GM12878 (cell line): ENCODE measurements at regions not wholly inside any gene's neighbourhood (a gene's known extent, or its start where the extent isn't known, plus 50 kb on each side); places are given as distances from the start of the nearest gene placed in this dataset.

Experiments
- ATAC-seq: fragments of 200-7000 bp; cut with Tn5 transposase; 3 replicates; pipeline ENCODE4 v1.9.1; 2020; ENCODE audit warnings: mild to moderate bottlenecking, moderate library complexity
- BruUV-seq: library from RNA; stranded (reverse); fragments of 400-500 nt; replicated peaks from 2 replicates; lab custom pipeline; 2021; lab: Mats Ljungman, UMichigan
- CTCF ChIA-PET: fragments of 300-600 bp; sonication (Branson Sonifier 250); formaldehyde crosslinking; extraction: SDS; loops from one replicate; lab custom pipeline; 2021; ENCODE audit warnings: inconsistent platforms; lab: Yijun Ruan, JAX
- POLR2A ChIA-PET: fragments of 350-600 bp; formaldehyde crosslinking; extraction: SDS; loops from one replicate; lab custom pipeline; 2021; ENCODE audit warnings: inconsistent platforms; lab: Charles Lee
- RAD21 ChIA-PET: fragments of 300-600 bp; sonication (Branson Sonifier 250); formaldehyde crosslinking; loops from one replicate; lab custom pipeline; 2023; ENCODE audit warnings: antibody characterized with exemption; ENCODE audit not compliant: unreplicated experiment; lab: Charles Lee
- SMC1A ChIA-PET: fragments of 300-600 bp; sonication (Branson Sonifier 250); formaldehyde crosslinking; loops from one replicate; lab custom pipeline; 2023; ENCODE audit not compliant: unreplicated experiment, uncharacterized antibody; lab: Charles Lee
- DNase-seq: peaks from one replicate; pipeline ENCODE4 v3.0.0-alpha.2; 2011; ENCODE audit warnings: low read depth, low spot score
- FAIRE-seq: peaks from 3 replicates; lab custom pipeline; 2011; peaks lifted over from hg19 to GRCh38; lab: Jason Lieb, UNC
- H2AFZ ChIP-seq: 2 replicates; pipeline ENCODE4 v1.6.0; 2011; ENCODE audit warnings: low read depth, low read length, control low read depth; ENCODE audit not compliant: control insufficient read depth
- H3K27ac ChIP-seq: 2 replicates; pipeline ENCODE4 v1.5.1; 2011; ENCODE audit warnings: control low read depth; ENCODE audit not compliant: control insufficient read depth, insufficient read depth
- H3K27me3 ChIP-seq, 2 experiments: replicated peaks in 1 of 2; 2 replicates each; pipeline versions ENCODE4 v1.6.0 to v1.6.1; 2011; ENCODE audit warnings: low read length in 1 of 2; ENCODE audit not compliant: control insufficient read depth in 2 of 2, insufficient read depth in 2 of 2
- H3K36me3 ChIP-seq, 2 experiments: 2 replicates each; pipeline ENCODE4 v1.5.1; 2011; ENCODE audit warnings: low read length in 1 of 2; ENCODE audit not compliant: control insufficient read depth in 2 of 2, insufficient read depth in 2 of 2
- H3K4me1 ChIP-seq: 2 replicates; pipeline ENCODE4 v1.6.1; 2011; ENCODE audit warnings: mild to moderate bottlenecking, low read length, moderate library complexity, mixed read lengths; ENCODE audit not compliant: control insufficient read depth, insufficient read depth
- H3K4me2 ChIP-seq: 2 replicates; pipeline ENCODE4 v1.6.0; 2011; ENCODE audit warnings: control low read depth; ENCODE audit not compliant: control insufficient read depth, insufficient read depth
- H3K4me3 ChIP-seq: fragments of 200-600 bp; sonication (generic); 2 replicates; pipeline ENCODE4 v1.5.1; 2016
- H3K79me2 ChIP-seq: 2 replicates; pipeline ENCODE4 v1.6.0; 2011; ENCODE audit warnings: low read length; ENCODE audit not compliant: control insufficient read depth, insufficient read depth
- H3K9ac ChIP-seq: 2 replicates; pipeline ENCODE4 v1.8.0; 2011; ENCODE audit warnings: low read length, control low read depth, mixed read lengths; ENCODE audit not compliant: control insufficient read depth, insufficient read depth
- H3K9me3 ChIP-seq: replicated peaks from 3 replicates; pipeline ENCODE4 v1.5.1; 2011; ENCODE audit warnings: mild to moderate bottlenecking, low read length; ENCODE audit not compliant: control insufficient read depth, insufficient read depth
- H4K20me1 ChIP-seq: 2 replicates; pipeline ENCODE4 v1.6.0; 2011; ENCODE audit not compliant: control insufficient read depth, insufficient read depth
- ATF2 ChIP-seq: IDR thresholded peaks from 2 replicates; pipeline ENCODE4 v1.6.1; 2012; ENCODE audit warnings: low read length, inconsistent platforms
- BRCA1 ChIP-seq: IDR thresholded peaks from 2 replicates; pipeline ENCODE4 v1.6.1; 2011; ENCODE audit warnings: low read depth, low read length, improper control_type of control experiment
- DPF2 ChIP-seq: fragments of 450-650 bp; IDR thresholded peaks from 2 replicates; pipeline ENCODE4 v1.6.1; 2017; ENCODE audit warnings: mild to moderate bottlenecking
- EP300 ChIP-seq, 2 experiments: fragments of 150-350 bp in 1 of 2; IDR thresholded peaks; 2 replicates each; pipeline ENCODE4 v1.6.1; 2011 to 2012; ENCODE audit warnings: low read depth in 2 of 2, low read length in 2 of 2, borderline replicate concordance in 1 of 2, improper control_type of control experiment in 1 of 2, inconsistent platforms in 1 of 2; ENCODE audit not compliant: control insufficient read depth in 1 of 2
- EZH2 ChIP-seq: IDR thresholded peaks from 2 replicates; pipeline ENCODE4 v1.6.1; 2012; ENCODE audit warnings: low read depth, mild to moderate bottlenecking, control low read depth, inconsistent platforms, low read length, borderline replicate concordance; ENCODE audit not compliant: control insufficient read depth
- HDAC2 ChIP-seq: fragments of 200-600 bp; sonication (generic); IDR thresholded peaks from 2 replicates; pipeline ENCODE4 v1.6.1; 2017
- IRF4 ChIP-seq: IDR thresholded peaks from 2 replicates; pipeline ENCODE4 v1.6.1; 2011; ENCODE audit warnings: low read depth, low read length
- MEF2A ChIP-seq: IDR thresholded peaks from 2 replicates; pipeline ENCODE4 v1.6.1; 2011; ENCODE audit warnings: low read depth, mild to moderate bottlenecking, low read length, moderate library complexity; ENCODE audit not compliant: insufficient read depth
- SMAD1 ChIP-seq: fragments of 450-650 bp; IDR thresholded peaks from 2 replicates; pipeline ENCODE4 v1.6.1; 2018; ENCODE audit warnings: mild to moderate bottlenecking, low read depth; ENCODE audit not compliant: partially characterized antibody
- SPI1 ChIP-seq: IDR thresholded peaks from 2 replicates; pipeline ENCODE4 v1.6.1; 2011; ENCODE audit warnings: low read depth, mild to moderate bottlenecking, low read length, moderate library complexity, borderline replicate concordance; ENCODE audit not compliant: insufficient read depth
- TCF3 ChIP-seq: IDR thresholded peaks from 2 replicates; pipeline ENCODE4 v1.6.1; 2012; ENCODE audit warnings: low read depth, mild to moderate bottlenecking, low read length, borderline replicate concordance; ENCODE audit not compliant: insufficient read depth
- WGBS: methylation state at CpG from one replicate; pipeline ENCODE4 v1.1.6; 2016; ENCODE audit warnings: low lambda C conversion rate; ENCODE audit not compliant: insufficient replicate concordance, insufficient coverage; ENCODE audit errors: missing lambda C conversion rate; 5-methylcytosine and 5-hydroxymethylcytosine counted together
- in situ Hi-C: fragments of 300-500 bp; cut with MboI; formaldehyde crosslinking; loops from 9 replicates; pipeline ENCODE4 v1.14.3; 2018; ENCODE audit warnings: mixed read lengths
- intact Hi-C: fragments of 100-400 bp; cut with micrococcal nuclease; formaldehyde crosslinking; loops from one replicate; pipeline ENCODE4 v1.14.2; 2022; ENCODE audit not compliant: unreplicated experiment
- TF ChIP-seq, protein P1 (sequence below): fragments of 450-650 bp; conservative IDR thresholded peaks from 2 replicates; pipeline ENCODE4 v1.6.1; 2017; ENCODE audit warnings: mild to moderate bottlenecking, moderate library complexity
- TF ChIP-seq, protein P2 (sequence below): fragments of 450-650 bp; IDR thresholded peaks from 2 replicates; pipeline ENCODE4 v1.6.1; 2017; ENCODE audit warnings: mild to moderate bottlenecking, moderate library complexity

DNA sequence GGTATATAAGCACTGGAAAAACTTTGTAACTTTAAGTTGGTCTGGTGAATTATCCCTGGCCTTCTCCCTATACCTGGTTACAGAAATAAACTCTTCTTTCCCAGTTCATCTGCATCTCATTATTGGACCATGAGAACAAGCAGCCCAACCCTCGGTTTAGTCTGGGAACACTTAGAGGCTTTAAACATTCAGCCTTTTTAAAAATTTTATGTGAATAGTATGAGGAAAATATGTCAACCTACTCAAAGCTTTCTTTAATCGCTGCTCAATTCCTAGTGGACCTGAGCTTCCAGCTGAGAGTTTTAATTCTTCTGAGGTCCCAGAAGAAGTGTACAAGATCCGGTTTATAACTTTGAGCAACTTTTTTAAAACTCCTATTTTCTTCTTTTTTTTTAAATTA lies 358.6 kb upstream of the NOCT start:
- SMC1A ChIA-PET, result no interaction called here
- no peak overlapping the region for H3K27ac ChIP-seq
- intact Hi-C loops (no loop called here), in situ Hi-C loops (no loop called here)
- no peaks in the 10 kb centered on the region for H3K36me3 ChIP-seq
- RAD21 ChIA-PET, result no interaction called here
- H3K4me3 ChIP-seq, result no peak overlapping the region
- 30% methylated on average over 3 of the region's 3 CpGs for WGBS
- no peak overlapping the region for H2AFZ ChIP-seq
- H3K9me3 ChIP-seq, result no peaks in the 10 kb centered on the region
- DNase-seq, result no peak
- no peaks in the 10 kb centered on the region for H3K4me1 ChIP-seq
- H4K20me1 ChIP-seq, result no peaks in the 10 kb centered on the region
- no peak overlapping the region for H3K4me2 ChIP-seq
- no TSS peak for BruUV-seq
- CTCF ChIA-PET, result interaction anchor here (0.6 to 4.1 kb wide), 3 partner anchors 11 to 961 kb away, joined by 3 to 13 read pairs (median 3); no protein-coding TSS in a partner anchor
- no peak for ATAC-seq
- H3K27me3 ChIP-seq, result peaks cover 0 to 2% of the 10 kb centered on the region in 2 experiments; a peak in 1 of 4 replicates
- H3K9ac ChIP-seq, result no peak overlapping the region
- FAIRE-seq, result no peak
- POLR2A ChIA-PET, result interaction anchor here (0.7 kb wide), 1 partner anchor 952 kb away, joined by 3 read pairs; no protein-coding TSS in a partner anchor
- no peaks in the 10 kb centered on the region for H3K79me2 ChIP-seq
- TF ChIP-seq, protein P1, sequence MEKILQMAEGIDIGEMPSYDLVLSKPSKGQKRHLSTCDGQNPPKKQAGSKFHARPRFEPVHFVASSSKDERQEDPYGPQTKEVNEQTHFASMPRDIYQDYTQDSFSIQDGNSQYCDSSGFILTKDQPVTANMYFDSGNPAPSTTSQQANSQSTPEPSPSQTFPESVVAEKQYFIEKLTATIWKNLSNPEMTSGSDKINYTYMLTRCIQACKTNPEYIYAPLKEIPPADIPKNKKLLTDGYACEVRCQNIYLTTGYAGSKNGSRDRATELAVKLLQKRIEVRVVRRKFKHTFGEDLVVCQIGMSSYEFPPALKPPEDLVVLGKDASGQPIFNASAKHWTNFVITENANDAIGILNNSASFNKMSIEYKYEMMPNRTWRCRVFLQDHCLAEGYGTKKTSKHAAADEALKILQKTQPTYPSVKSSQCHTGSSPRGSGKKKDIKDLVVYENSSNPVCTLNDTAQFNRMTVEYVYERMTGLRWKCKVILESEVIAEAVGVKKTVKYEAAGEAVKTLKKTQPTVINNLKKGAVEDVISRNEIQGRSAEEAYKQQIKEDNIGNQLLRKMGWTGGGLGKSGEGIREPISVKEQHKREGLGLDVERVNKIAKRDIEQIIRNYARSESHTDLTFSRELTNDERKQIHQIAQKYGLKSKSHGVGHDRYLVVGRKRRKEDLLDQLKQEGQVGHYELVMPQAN, result no peak
- TF ChIP-seq TCF3 (no peak), BRCA1 (no peak), IRF4 (no peak), SPI1 (no peak), SMAD1 (no peak), DPF2 (no peak), ATF2 (no peak), EP300 (IDR thresholded peaks at IDR 0.05; ENCODE audit: borderline replicate concordance in 1 of 2, control insufficient read depth in 1 of 2, low read depth in 2 of 2, low read length in 2 of 2) (no peak), MEF2A (no peak), HDAC2 (no peak), EZH2 (no peak)
- TF ChIP-seq, protein P2, sequence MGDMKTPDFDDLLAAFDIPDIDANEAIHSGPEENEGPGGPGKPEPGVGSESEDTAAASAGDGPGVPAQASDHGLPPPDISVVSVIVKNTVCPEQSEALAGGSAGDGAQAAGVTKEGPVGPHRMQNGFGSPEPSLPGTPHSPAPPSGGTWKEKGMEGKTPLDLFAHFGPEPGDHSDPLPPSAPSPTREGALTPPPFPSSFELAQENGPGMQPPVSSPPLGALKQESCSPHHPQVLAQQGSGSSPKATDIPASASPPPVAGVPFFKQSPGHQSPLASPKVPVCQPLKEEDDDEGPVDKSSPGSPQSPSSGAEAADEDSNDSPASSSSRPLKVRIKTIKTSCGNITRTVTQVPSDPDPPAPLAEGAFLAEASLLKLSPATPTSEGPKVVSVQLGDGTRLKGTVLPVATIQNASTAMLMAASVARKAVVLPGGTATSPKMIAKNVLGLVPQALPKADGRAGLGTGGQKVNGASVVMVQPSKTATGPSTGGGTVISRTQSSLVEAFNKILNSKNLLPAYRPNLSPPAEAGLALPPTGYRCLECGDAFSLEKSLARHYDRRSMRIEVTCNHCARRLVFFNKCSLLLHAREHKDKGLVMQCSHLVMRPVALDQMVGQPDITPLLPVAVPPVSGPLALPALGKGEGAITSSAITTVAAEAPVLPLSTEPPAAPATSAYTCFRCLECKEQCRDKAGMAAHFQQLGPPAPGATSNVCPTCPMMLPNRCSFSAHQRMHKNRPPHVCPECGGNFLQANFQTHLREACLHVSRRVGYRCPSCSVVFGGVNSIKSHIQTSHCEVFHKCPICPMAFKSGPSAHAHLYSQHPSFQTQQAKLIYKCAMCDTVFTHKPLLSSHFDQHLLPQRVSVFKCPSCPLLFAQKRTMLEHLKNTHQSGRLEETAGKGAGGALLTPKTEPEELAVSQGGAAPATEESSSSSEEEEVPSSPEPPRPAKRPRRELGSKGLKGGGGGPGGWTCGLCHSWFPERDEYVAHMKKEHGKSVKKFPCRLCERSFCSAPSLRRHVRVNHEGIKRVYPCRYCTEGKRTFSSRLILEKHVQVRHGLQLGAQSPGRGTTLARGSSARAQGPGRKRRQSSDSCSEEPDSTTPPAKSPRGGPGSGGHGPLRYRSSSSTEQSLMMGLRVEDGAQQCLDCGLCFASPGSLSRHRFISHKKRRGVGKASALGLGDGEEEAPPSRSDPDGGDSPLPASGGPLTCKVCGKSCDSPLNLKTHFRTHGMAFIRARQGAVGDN, result no peak
